Glutamatergic neuron (in vitro differentiated cells): ENCODE measurements at regions not wholly inside any gene's neighbourhood (a gene's known extent, or its start where the extent isn't known, plus 50 kb on each side); places are given as distances from the start of the nearest gene placed in this dataset.

Experiments used
- DNase-seq: peaks from one replicate; pipeline ENCODE4 v3.0.0; 2022
- H3K27ac Mint-ChIP-seq: one replicate; pipeline ENCODE4 v1.8.0; 2020; ENCODE audit warnings: mild to moderate bottlenecking, mixed read lengths, inconsistent platforms; ENCODE audit not compliant: unreplicated experiment
- H3K27me3 Mint-ChIP-seq: one replicate; pipeline ENCODE4 v1.8.0; 2020; ENCODE audit warnings: mild to moderate bottlenecking, moderate library complexity, mixed read lengths, inconsistent platforms; ENCODE audit not compliant: unreplicated experiment
- H3K36me3 Mint-ChIP-seq: one replicate; pipeline ENCODE4 v1.8.0; 2020; ENCODE audit warnings: mild to moderate bottlenecking, mixed read lengths, inconsistent platforms; ENCODE audit not compliant: unreplicated experiment
- H3K4me1 Mint-ChIP-seq: one replicate; pipeline ENCODE4 v1.8.0; 2020; ENCODE audit warnings: mild to moderate bottlenecking, low read depth, mixed read lengths, inconsistent platforms; ENCODE audit not compliant: unreplicated experiment
- H3K4me3 Mint-ChIP-seq: one replicate; pipeline ENCODE4 v1.8.0; 2020; ENCODE audit warnings: mild to moderate bottlenecking, mixed read lengths, inconsistent platforms; ENCODE audit not compliant: unreplicated experiment
- H3K9me3 Mint-ChIP-seq: one replicate; pipeline ENCODE4 v1.8.0; 2020; ENCODE audit warnings: mild to moderate bottlenecking, moderate library complexity, mixed read lengths, inconsistent platforms; ENCODE audit not compliant: unreplicated experiment
- CTCF ChIP-seq: fragments of 200-600 bp; sonication (generic); IDR thresholded peaks from one replicate; pipeline ENCODE4 v1.5.0; 2021; ENCODE audit not compliant: partially characterized antibody, unreplicated experiment

- no peaks in the 10 kb centered on the region for H3K27me3 Mint-ChIP-seq
- H3K4me3 Mint-ChIP-seq = no peak overlapping the region
- no peak overlapping the region for H3K27ac Mint-ChIP-seq
- TF ChIP-seq CTCF = no peak
- H3K9me3 Mint-ChIP-seq = no peaks in the 10 kb centered on the region
- H3K4me1 Mint-ChIP-seq = no peaks in the 10 kb centered on the region
- H3K36me3 Mint-ChIP-seq = no peaks in the 10 kb centered on the region
- DNase-seq = no peak
These were observed 577.0 kb upstream of the TBX3 start for GRCh38 chr12:115260762-115261675.

- H3K9me3 Mint-ChIP-seq = no peaks in the 10 kb centered on the region
- H3K36me3 Mint-ChIP-seq = no peaks in the 10 kb centered on the region
- no peak for DNase-seq
- H3K4me1 Mint-ChIP-seq = no peaks in the 10 kb centered on the region
- no peak overlapping the region for H3K27ac Mint-ChIP-seq
- H3K4me3 Mint-ChIP-seq = no peak overlapping the region
- no peaks in the 10 kb centered on the region for H3K27me3 Mint-ChIP-seq
- no peak for TF ChIP-seq CTCF
These were observed 576.2 kb upstream of the TBX3 start for GRCh38 chr12:115259968-115260747.

GRCh38 chr12:115257791-115258190, 573.8 kb upstream of the TBX3 start:
- Mint-ChIP-seq H3K27me3 (no peaks in the 10 kb centered on the region), H3K4me1 (peaks cover 6% of the 10 kb centered on the region), H3K9me3 (no peaks in the 10 kb centered on the region), H3K4me3 (no peak overlapping the region), H3K27ac (no peak overlapping the region), H3K36me3 (no peaks in the 10 kb centered on the region)
- no peak for TF ChIP-seq CTCF
- DNase-seq = no peak

- peaks cover 6% of the 10 kb centered on the region for H3K4me1 Mint-ChIP-seq
- H3K4me3 Mint-ChIP-seq = no peak overlapping the region
- H3K36me3 Mint-ChIP-seq = no peaks in the 10 kb centered on the region
- no peak overlapping the region for H3K27ac Mint-ChIP-seq
- TF ChIP-seq CTCF = no peak
- peaks cover 5% of the 10 kb centered on the region for H3K27me3 Mint-ChIP-seq
- H3K9me3 Mint-ChIP-seq = no peaks in the 10 kb centered on the region
- no peak for DNase-seq
These were observed 572.0 kb upstream of the TBX3 start for GRCh38 chr12:115255962-115256361.

- H3K27me3 Mint-ChIP-seq = peaks cover 5% of the 10 kb centered on the region
- no peak for DNase-seq
- H3K9me3 Mint-ChIP-seq = no peaks in the 10 kb centered on the region
- H3K27ac Mint-ChIP-seq = no peak overlapping the region
- no peak for TF ChIP-seq CTCF
- H3K4me3 Mint-ChIP-seq = no peak overlapping the region
- peaks cover 6% of the 10 kb centered on the region for H3K4me1 Mint-ChIP-seq
- H3K36me3 Mint-ChIP-seq = no peaks in the 10 kb centered on the region
These were observed 571.3 kb upstream of the TBX3 start for GRCh38 chr12:115255257-115255656.
